Putamen (tissue), 1 donor: ENCODE measurements at regions not wholly inside any gene's neighbourhood (a gene's known extent, or its start where the extent isn't known, plus 50 kb on each side); places are given as distances from the start of the nearest gene placed in this dataset.
"Not testable (repeated sequence)": the region's sequence is repeated elsewhere in the genome, so short reads cannot be mapped to it uniquely, and the experiment has no call there.

Source experiments
- DNase-seq: peaks from one replicate; pipeline ENCODE4 v3.0.0-alpha.2; 2016; ENCODE audit warnings: low spot score

DNA sequence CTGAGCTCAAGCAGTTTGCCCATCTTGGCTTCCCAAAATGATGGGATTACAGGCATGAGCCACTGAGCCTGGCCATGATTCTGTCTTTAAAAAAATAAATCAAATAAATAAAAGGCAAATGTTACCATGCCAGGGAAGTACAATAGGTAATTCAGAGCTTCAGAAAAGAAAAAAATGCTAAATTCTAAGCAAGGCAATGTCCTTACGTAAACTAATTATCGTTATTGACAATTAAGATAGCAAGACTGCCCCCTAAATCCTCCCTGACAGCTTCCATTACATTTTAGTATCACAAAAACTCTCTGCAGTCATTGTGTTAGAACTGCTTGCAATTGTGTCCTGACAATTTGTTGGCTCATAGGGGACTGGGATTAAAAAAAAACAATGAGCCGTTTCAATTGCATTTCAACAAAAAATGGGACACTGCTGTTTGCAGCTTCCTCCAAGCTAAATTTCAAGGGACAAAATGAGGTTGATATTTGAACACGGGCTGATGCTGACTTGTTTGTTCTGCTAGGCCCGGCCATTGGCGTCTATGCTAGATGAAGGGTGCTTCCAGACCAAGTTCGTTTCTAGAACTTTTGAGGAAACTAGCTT is 88.9 kb downstream of the MOGAT1 start:
- DNase-seq = peak; percentile 34

DNA sequence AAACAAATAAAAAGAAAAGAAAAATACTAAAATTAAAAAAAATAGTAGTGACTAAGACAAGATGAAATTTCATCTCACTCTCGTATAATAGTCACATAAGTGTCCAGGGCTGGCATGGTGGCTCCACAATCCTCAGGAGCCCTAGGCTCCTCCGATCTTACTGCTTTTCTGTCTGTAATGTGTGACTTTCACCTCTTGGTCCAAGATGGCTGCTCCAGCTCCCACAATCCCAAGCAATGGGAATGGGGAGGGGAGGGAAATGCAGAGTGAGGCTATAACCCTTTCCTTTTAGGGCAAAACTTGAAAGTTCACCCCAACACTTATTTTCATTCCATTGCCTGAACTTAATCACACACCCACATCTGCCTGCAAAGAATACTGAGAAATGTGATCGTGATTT is 90.4 kb downstream of the MOGAT1 start:
- DNase-seq = no peak

DNA sequence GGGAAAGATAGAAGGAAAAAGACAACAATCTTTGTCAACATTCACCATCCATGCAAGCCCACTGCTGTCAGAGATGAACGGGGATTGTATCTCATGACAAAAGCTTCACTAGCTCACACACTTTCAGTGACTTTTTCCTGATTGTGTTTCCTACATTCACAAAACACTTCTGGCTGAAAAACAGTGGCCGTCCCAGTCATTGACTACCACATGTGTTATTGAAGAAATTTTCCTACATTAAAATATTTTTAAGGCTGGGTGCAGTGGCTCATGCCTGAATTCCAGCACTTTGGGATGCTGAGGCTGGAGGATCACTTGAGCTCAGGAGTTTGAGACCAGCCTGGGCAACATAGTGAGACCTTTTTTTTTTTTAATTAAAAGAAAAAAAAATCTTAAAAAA is 90.9 kb downstream of the MOGAT1 start:
- DNase-seq = no peak

DNA sequence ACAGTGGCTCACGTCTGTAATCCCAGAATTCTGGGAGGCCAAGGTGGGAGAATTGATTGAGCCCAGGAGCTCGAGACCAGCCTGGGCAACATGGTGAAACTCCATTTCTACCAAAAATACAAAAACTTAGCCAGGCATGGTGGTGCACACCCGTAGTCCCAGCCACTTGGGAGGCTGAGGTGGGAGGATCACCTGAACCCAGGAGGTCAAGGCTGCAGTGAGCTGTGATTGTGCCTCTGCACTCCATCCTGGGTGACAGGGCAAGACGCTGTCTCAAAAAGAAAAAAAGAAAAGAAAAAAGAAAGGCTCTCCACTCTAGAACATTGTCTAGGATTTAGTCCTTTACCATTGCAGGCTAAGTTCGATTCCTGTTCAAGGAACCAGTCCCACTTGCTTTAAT is 94.4 kb downstream of the MOGAT1 start:
- not testable (repeated sequence) for DNase-seq

DNA sequence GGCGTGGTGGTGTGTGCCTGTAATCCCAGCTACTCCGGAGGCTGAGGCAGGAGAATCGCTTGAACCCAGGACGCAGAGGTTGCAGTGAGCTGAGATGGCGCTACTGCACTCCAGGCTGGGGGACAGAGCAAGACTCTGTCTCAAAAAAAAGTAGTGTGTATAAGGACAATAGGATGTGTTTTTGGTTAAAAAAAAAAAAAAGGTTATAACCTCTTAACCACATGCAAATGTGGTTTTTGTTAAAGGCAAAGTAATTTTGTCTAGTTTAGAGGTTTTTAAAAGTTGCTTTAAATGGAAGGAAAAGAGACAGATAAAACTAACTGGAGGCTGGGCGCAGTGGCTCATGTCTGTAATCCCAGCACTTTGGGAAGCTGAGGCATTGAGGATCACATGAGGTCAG is 92.8 kb upstream of the ACSL3 start:
- DNase-seq = not testable (repeated sequence)

DNA sequence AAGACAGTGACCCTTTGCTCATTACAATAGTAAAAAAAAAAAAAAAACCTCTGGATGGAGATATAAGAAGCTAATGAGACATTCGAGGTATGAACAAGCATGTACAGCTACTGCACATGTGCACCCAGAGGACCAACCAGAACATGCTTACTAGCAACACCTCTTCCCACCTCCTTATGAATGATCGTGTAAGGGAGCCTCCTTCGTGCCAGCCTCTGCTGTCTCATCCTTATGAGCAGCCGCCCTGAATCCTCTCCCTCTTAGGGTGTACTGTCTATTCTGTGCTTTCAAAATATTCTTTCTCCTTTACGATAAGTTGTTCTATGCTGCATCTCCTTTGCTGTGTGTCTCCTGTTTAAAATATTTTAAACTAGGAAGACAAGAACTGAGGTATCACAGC is 91.4 kb upstream of the ACSL3 start:
- no peak for DNase-seq

DNA sequence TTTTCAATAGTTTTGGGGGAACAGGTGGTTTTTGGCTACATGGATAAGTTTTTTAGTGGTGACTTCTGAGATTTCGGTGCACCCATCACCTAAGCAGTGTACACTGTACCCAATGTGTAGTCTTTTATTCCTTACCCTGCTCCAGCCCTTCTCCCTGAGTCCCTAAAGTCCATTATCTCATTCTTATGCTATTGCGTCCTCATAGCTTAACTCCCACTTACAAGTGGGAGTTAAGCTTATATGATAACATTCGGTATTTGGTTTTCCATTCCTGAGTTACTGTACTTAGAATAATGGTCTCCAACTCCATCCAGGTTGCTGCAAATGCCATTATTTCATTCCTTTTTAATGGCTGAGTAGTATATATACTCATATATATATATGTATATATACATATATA is 90.9 kb upstream of the ACSL3 start:
- DNase-seq = no peak

DNA sequence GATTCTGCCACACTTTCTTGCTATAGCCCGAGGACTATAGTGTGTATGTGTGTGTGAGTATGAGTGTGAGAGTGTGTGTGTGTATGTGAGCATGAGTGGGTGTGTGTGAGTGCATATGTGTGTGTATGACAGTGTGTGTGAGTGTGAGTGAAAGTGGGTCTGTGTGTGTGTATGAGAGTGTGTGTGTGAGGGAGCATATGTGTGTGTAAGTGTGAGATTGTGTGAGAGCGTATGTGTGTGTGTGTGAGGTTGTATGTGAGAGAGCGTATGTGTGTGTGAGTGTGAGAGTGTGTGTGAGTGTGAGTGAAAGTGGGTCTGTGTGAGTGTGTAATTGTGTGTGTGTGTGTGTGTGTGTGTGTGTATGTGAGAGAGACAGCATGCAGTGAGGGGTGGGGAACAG is 89.0 kb upstream of the ACSL3 start:
- no peak for DNase-seq

DNA sequence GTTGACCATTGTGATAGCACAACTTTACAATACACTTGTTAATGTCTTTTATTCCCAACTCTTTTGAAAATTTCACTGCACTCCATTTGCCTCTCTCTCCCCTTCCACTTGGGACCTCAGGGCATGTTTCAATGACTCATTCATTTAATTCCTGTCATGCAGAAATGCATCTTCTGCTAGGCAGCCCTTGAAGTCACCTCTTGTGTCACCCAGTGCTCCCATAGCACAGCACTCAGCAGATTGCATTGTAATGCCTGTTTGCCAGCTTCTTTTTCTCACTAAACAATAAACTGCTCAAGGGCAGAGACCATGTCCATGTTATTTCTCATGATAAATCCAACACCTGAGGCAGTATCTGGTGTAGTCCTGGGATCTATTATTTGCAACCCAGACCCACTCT is 85.9 kb upstream of the ACSL3 start:
- DNase-seq = no peak

DNA sequence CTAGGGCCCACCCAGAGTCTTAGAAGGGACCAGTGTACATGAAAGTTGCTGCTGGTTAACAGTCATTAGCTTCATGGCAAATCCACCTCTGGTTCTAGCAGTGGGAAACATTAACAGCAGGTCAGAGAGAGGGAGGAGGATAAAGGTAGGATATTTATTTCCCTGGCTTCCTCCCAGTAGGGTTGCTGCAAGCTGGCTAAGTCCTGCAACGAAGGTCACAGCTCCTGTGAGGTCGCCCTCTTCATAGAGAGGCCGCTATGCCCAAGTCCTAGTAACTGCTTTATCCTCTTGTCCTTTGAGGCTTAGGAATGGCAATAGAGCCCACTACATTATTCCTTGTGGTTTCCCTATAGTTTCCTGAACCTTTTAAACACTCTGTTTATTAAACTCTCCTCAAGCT is 84.0 kb upstream of the ACSL3 start:
- DNase-seq = no peak

DNA sequence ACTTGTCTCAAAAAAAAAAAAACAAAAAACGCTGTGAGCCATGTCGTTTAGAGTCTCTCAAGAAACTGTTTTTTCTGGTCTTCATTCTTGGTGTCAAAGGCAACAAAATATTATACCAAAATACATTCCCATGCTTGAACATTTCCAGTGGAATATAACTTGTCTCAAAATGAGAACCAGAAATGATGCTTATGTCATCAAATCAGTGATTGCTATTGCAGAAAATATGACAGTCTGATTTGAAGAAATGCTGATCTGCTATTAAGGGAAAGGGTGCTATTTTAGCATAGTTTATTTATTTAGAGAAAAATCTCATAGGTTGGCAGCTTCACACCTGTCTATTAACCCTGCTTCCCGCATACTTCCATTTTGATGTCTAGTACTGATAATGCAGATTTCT is 82.4 kb upstream of the ACSL3 start:
- no peak for DNase-seq

DNA sequence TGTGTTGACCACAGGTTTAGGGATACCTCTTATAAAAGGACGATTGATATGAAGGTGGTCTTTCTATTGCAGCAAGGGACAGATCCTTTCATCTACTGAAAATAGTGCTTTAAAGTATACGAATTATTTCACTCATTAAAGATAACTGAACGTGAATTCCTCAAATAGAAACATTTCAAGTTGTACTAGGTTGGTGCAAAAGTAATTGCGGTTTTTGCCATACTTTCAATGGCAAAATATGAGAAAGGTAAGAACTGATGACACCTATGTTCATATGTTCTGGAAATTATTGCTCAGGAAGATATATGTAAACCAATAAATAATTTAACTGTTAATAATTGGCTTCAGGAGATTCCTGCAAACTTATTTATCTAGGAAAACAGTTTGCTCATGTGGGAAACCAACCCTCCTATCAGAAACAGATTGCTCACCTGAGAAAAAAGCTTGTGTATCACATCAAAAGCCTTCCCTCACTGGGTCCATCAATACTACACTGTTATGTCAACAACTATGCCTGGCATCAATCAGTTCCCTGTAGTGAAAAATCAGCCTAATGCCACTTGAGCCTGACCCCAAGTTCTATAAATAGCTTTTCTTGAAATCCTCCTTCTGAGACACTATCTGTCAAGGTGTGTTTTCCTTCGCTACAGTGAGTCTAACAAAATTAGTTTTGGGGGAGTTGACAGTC is 81.5 kb upstream of the ACSL3 start:
- DNase-seq = no peak

DNA sequence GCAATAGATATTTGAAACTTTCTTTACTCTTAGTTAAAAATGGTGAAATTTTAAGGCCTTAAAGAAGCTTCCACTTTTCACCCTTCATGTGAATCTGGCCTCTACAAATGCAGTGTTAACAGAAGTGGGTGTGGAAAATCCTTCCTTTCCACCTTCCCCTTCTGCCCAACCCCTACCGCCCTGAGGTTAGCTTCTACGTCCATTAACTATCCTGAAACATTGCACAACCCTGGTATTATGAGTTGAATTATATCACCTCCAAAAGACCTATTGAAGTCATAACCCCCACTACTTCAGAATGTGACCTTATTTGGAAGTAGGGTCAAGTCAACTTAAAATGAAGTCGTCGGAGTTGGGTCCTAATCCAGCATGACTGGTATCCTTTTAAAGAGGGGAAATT is 80.8 kb upstream of the ACSL3 start:
- no peak for DNase-seq

DNA sequence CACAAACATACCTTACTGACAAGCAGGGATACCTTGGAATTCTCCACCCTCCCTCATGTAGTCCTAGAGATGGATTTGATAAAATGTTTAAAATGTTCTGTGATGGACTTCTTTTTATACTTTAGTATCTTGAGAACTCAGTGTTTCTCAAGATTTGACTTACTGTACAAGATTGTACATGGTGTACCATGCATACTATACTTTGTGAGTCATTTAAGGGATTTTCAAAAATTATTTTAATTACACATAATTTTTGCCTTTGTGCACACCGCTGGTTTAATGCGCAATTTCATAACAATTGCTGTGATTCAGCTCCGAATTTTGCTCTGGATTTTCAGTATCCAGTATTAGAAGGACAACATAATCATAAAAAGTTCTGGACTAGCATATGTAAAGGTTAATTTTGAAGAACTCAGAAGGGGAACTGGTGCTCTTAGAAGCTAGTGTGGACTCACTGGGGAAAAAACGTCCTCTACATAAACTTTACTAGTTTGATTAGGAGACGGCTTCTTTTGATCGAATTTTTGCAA is 78.6 kb upstream of the ACSL3 start:
- DNase-seq = no peak

DNA sequence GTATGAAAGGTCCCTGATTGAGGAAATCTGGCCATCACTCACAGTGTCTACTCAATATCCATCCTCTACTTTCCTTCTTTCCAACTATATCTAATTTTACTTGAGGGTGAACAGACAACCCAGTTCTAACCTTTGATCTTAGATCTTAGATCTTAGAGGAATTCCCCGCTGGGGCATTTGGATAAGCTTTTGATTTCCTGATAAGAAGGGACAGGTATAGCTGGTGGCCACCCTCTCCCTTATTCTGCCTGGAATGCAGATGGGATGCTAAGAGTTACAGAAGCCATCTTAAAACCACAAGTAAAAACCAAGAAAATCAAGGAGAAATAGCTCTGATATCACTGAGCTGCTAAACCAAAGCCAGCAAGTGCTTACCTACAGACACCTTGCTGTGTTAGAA is 77.2 kb upstream of the ACSL3 start:
- DNase-seq = no peak

DNA sequence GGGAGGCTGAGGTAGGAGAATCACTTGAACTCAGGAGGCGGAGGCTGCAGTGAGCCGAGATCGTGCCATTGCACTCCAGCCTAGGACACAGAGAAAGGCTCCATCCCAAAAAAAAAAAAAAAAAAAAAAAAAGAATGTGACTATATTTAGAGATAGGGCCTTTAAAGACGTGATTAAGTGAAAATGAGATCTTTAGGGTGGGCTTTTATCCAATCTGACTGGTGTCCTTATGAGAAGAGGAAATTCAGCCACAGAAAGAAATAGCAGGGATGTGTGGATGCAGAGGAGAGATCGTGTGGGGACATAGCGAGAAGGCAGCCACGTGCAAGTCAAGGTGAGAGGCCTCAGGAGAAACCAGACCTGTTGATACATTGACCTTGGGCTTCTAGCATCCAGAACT is 69.9 kb upstream of the ACSL3 start:
- no peak for DNase-seq

DNA sequence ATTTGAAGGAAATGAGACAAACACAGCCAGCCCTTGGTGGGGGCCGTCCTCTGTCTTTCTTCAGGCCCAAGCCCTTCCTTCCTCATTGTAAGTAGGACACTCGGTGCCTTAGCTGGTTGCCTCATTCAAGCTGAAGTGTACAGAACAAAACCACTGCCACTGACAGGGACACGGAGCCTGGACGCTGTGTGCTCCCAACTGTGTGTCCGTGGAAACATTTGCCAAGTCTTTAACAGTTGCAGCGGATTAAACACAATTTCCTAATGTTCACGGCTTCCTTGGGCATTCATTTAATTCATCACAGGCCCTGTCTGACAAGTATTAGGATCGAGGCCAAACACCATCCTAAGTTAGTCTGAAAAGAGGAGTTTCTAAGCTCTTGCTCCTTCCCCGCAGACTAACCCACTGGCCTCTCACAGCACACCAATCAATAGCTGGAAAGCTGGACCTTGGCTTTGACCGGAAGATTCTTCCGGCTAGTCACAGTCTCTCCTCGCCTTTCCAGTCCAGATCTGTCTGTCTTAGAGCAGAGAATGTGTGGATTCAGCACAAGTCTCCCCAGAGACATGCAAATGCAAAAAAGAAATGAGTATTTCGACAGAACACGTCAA is 68.7 kb upstream of the ACSL3 start:
- peak; percentile 42 for DNase-seq

DNA sequence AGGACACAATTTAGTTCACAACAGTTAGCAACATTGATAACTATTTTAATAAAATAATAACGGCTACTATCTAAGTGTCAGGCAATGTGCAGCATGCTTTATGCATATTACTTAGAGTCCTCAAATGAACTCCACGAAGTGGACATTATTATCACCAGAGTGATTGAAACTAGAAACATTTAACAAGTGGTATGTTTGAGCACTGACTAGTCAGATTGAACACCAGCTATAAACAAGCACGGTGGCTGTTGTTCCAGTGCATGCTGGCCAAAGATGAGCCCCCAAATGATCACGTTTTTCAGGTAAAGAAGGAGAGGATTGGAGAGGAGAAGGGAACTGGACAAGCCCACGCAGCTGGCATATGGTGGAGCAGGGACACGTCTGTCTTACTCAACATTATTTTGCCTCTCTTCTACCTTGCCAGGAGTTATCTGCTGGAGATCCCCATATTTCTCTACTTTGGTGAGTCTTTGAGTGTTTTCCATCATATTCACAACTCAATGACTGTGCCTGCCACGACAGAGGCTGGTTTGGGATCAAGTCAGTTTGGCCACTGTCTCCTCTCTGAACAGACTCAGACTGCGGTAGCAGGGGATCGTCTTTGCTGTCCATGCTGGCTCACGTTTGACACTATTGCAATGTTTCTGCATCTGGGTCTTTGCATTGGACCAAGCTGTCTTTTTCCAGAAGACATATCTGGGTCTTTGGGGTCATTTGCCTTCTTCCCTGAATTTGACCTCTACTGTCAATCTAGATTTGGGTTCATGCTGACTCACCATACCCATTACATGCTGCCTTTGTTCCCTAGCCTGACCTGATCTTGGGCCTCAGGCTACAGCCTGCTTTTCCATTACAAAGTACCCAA is 66.0 kb upstream of the ACSL3 start:
- DNase-seq = no peak

DNA sequence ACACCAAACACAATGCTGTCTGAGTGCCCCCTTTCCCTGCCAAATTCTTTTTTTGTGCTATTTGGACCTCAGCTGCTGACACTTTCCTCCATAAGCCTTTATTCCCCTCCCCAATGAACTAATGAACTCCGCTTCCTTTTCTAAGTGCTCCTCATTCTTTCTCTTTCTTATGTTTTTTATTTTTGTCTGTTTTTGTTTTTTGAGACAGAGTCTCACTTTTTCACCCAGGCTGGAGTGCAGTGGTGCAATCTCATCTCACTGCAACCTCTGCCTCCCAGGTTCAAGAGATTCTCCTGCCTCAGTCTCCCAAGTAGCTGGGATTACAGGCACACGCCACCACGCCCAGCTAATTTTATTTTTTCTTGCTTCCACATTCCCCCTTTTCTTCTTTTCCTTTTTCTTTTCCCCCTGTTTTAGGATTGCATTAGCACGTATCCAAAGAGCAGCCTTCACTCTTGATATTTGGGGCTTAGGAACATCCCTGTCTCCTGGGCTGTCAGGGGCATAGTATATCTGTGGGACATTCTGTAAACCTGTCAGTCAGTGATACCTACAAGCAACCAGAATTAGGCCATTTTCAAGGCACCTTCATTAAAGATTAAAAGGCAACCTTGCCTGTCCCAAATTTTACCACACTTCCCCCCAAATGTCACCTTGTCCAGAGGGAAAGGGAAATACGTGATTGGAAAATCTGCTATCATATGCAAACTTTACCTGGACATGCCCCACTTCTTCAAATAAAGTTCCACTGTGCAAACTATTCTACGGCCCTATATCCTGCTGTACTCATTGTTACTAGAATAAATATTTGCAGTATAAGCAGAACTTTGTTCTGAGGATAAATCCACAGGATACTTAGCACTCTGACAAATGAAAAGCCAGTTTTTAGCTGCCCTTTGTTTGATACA is 65.1 kb upstream of the ACSL3 start:
- DNase-seq = no peak

DNA sequence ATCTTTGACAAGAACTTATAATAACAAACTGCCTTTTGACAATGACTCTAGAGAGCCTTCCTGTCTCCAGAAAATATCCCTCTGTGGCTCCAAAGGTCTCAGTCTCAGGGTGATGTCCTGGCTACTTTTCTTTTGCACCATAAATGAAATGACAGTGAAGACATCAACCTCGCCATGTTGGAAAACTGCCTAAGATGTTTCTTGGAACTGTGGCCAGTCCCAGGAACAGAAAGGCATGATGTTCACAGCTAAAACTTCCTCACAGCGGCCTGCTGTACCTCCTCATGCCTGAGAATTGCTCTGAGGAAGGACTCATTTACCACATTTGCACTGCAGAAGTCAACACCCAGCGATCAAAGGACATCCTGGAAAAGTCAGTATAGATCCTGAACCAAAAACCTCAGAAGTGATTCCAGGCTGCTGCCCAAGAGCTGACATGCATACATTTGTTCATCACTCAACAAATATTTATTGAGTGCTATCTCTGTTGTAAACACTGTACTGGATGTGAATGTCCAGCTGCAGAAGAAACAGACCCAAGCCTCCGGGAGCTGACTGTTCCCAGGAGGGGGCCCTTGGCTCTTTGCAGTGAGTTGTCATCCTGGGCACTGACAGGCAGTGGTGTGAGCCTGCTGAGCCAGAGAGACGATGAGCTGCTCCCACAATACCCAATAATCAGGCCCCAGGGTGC is 64.3 kb upstream of the ACSL3 start:
- peak; percentile 22 for DNase-seq

DNA sequence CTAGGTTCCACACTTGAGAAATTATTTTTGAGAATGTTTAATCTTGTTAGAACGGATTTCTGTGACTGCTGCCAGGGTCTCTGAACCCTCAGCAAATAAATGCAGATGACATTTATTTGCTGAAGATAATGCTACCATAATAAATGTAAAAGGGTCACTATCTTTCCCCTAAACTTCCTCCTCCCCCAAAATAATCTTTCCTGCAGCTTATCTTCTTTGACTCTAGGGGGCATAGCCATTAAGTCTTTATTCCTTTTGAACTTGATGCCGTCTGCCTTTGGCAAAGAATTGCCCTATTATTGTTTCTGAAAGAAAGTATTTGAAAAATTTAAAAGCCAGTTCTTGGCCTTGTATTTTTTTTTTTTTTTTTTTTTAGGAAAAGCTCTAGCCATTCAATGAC is 63.6 kb upstream of the ACSL3 start:
- peak; percentile 29 for DNase-seq
